Suppressor macrophage (primary cell): ENCODE measurements at regions not wholly inside any gene's neighbourhood (a gene's known extent, or its start where the extent isn't known, plus 50 kb on each side); places are given as distances from the start of the nearest gene placed in this dataset.
A peak's percentile ranks its signal among the peaks of the same experiment; 100 is the strongest.

Source experiments
- DNase-seq, 4 experiments: peaks; one replicate each; pipeline ENCODE4 v3.0.0-alpha.2; 2020 to 2022

DNA sequence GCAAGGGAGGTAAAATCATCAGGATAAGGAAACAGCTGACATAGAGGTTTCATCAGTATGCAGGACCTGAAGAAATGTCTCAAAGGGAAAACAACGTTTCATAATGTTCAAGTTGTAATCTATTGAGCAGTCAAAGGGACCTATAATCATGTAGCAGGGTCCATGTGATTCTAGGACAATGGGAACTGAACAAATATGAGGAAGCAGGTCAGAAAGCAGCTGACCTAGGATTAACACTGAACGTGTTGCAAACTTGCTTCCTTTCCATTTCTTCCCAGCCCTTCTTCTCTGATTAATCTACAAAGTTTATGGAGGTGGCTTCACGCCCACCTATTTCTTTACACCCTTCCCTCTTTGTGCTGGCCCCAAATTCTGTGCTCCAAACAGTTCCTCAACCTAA, 256.9 kb upstream of the AKR1E2 start:
- peak; percentile 31 to 81 (median 68) for DNase-seq

DNA sequence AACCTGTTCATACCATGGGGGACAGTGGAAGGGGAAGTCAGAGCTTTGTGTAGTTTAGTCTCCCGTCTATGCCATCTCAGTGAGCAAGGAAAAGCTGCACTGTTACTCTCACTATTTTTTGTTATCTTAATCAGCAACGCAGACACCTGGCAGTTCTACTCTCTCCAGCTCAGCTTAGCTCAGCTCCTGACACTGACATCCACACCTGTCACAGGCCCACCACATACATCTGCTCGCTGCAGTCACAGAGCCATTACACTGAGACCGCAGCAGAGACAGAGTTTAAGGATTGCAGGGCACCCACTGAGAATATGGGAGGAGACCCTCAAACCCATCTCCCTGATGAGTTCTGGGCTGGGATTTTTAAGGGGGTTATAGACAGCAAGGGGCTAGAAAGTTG, 257.3 kb upstream of the AKR1E2 start:
- DNase-seq, result no peak

DNA sequence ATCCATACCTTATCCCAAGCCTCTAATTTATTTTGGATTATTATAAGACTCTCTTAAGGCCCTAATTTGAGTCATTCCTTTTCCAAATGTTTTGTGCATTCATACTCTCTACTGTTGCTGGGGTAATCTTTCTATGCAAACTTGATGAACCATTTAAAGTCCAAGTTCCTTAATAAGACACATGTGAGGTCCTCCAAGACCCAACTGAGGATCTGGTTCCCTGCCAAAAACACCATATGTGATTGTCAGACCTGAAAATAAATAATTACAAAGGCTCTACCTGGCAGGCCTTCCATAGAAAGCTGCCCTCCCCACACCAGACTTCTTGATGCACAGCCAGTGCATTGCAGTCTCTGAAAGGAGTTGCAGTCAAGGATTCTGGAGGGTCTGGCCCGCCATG, 257.9 kb upstream of the AKR1E2 start:
- no peak for DNase-seq

DNA sequence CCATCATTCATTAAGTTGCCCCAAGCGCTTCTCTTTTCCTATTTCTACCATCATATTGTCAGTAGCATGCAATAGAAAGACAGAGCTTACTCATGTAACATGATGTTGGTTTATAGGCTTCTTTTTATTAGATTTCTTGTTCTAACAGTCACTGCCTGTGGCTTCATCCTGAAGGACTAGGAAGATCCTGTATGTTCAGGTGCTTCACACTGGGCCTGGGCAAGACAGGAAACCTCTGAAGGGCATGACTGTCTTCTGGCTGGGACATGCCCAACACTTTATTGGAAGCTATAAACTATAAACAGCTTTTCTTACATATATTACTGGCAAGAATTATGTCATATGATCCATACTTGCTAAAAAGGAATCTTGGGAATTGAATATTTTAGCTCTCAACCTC, 258.4 kb upstream of the AKR1E2 start:
- no peak for DNase-seq

DNA sequence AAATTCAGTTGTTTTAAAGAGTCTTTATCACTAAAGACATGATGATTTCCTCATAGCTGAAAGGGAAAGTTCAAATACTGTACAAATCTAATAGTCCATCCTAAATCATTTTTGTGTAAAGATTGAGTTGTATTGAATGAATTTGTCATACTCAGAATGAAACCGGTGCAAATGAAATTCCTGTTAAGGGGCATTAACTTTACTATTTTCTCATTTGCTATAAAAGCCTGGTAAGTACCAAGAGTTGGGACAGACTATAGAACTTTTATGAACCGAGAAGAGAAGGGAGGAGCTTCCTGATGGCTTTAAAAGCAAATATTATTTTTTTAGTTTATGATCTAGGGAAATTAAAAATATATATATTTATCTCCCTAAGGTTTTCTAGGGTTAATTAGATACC, 260.0 kb upstream of the AKR1E2 start:
- DNase-seq, result no peak

DNA sequence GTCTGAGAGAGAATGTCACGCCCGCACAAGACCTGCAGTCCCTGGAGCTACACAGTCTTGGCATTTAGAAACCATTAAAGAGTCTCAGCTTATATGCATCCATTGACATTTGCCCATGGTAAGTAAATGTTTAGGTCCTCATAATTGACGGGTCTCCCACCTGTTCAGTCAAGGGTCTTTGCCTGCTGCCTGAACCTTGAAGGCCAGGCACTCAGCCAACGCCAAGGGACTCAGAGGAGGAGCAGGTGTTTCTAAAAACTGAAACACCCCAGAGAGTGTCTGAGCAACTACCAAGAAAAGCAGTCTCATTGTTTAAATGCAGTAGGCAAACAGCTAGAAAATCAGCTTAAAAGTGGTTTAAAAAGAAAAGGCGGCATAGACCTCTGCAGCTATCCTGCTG, 264.7 kb upstream of the AKR1E2 start:
- DNase-seq, result no peak

DNA sequence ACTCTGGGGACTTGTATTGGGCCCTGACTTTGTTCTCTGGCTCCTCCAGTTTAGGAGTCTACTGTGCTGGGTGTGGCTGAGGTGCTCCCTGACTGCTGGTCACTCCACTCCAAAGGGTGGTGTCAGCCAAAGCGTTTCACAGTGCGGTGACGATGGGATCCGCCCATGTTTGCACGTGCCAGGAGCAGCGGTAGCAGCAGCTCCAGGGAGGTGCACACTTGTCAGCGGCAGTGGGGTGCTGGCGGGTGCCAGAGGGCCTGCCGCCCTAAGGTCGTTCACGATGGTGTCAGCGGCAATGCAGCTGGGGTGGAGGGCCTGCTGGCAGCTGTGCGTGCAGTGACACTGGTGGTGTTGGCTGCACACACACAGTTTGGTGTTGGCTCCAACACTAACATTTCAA, 268.5 kb upstream of the AKR1E2 start:
- no peak for DNase-seq

DNA sequence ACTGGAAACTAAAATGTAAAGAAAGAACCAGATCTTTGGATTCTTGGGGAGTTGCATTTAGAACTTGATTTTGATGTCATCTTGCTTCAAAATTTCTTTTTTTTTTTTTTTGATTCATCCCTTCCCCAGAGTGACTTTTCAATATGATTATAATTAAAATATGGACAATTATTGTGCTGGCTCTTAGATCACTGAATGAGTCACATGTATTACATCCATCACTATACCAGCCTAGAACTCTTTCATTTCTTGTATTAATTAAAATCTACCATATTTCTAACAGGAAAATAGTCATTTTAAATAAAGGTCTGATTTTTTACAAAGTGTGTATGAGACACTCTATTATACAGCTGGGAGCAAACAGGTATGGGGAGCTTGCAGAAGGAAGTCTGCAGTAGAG, 269.5 kb upstream of the AKR1E2 start:
- DNase-seq, result no peak

DNA sequence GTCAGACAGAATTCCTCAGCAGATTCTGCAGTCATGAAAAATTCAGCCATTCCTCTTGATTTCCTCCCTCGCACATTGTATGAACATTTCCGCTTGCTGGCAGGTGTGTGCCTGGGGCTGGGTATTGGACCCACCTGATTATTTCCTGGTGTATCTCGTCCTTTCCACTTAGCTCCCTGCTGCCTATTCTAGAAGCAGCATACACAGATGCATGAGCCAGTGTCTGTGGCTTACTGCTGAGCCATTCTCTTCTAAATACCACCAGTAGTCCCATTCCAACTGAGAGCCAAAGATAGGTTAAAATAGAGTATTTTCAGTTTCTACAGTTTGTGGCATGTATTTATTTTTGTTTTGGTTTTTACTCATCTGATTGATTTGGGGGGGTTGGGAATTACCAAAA, 270.1 kb upstream of the AKR1E2 start:
- DNase-seq, result no peak

DNA sequence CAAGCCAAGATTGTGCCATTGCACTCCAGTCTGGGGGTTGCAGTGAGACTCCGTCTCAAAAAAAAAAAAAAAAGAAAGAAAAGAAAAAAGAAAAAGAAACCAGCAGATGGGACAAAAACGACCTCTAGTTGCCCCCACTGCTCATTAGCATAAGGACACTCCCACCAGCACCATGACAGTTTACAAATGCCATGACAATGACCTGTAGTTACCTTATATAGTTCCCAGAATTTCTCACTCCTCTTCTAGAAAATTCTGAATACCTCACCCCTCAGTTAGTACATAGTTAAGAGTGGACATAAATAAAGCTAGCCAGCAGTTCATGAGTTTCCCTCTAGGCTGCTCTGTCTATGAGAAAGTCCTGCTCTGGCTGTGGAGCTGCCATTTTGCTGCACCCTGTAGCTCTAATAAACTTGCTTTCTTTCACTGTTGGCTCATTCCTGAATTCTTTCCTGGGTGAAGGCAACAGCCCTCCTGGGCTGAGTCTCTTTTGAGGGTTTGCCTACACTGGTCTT, 276.8 kb upstream of the AKR1E2 start:
- peak in 1 of 4 experiments; percentile 20 for DNase-seq

DNA sequence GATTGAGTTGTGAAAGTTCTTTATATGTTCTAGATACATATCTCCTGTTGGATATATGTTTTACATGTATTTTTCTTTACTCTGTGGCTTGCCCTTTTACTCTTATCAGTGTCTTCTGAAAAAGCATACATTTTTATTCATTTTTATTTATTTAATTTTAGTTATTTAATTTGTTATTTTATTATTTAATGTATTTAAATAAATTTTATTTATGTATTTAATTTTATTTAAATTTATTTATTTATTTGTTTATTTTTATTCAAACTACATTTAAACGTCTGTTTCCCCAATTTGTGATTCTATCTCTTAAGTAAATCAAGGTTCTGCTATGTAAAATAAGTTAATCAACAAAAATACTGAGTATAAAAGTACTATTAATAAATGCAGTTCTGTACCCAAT, 279.1 kb upstream of the AKR1E2 start:
- no peak for DNase-seq

DNA sequence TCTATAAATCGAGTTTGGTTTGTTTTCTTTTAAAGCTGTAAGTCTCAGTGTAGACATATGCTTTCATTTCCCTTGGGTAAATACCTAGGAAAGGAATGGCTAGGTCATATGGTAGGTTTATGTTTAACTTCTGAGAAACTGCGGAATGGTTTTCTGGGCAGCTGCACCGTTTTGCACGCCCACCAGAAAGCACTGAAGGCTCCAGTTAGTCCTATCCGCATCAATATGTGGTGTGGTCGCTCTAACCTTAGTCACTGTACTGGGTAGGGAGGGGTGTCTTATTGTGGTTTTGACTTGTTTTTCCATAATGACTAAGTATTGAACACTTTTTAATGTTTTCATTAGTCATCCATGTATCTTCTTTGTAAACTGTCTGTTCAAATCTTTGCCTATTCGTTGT, 279.5 kb upstream of the AKR1E2 start:
- no peak for DNase-seq

DNA sequence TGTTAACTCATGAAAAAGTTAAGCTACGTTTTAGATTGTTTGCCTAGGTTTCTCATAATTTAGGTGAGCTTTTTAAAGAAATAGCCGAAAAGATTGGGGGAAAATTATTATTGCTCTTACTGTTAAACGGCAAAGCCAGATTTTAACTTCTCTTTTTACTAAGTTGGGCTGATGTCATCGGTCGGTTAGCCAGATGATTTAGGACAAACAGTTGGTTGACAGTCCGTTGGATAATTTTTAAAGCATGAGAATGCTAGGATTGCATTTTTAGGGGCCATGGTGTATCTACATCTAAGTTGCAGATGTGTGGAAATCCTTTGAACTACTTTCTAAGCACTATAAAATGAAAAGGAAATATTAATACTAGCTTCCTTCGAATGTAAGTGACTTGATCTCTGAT, 280.9 kb upstream of the AKR1E2 start:
- peak; percentile 29 to 66 (median 44) for DNase-seq

DNA sequence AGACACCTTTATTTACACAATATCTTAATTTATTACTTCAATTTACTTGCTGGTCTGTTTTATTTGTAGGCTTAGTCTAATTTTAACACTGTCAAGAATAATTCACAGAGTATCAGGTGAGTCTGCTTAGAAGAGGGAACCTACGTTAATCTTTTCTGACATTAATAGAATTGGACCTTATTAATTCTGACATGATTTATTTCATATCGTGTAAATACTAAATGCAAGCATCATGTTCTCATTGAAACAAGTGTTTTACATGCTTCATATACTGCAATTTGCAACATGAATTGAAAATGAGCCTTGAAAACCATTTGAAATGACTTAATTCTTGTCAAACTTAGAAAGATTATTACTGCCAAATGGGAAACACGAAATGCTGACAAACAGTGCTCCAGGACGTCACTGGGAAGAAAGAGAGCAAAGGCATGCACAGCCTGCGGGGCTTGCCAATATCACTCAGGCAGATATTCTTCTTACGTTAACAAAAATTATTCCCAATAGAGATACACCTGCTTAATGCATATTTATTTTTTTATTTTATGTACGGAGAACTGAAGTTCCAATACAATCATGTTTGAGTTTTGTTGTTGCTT, 282.0 kb upstream of the AKR1E2 start:
- no peak for DNase-seq

DNA sequence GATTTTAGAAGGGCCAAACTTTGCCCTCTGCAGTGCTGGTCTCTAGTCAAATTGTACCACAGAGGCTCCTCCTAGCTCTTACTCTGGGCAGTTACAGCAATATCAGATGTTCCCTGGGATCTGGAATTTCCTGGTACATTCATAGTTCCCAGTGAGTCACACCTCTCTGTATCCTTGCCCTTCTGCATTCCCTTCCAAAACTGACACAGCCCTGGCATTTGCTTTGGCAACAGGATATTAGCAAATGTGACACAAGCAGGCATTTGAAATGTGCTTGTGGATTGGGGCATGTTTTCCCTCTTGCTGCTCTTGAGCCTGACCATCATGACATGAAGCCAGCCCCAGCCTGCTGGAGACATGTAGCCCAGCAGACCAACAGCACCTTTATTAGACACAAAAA, 284.7 kb upstream of the AKR1E2 start:
- DNase-seq, result no peak

DNA sequence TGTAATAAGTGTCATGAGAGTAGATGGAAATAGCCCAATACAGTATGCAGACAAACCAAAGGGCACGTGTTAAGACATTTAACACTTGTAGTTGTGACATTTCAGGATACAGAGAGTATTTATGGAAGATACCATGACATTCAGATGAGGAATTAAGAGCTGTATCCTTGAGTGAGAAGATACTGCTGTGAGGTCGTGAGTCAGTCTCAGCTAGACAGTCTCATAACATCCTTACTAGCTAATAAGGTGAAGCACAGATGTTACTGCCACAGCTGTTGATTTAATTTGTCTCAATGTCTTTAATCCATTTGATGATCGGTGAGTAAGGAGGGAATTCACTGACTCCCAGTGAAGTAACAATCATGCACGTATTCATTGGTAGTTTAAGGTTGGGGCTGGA, 288.0 kb upstream of the AKR1E2 start:
- DNase-seq, result no peak

DNA sequence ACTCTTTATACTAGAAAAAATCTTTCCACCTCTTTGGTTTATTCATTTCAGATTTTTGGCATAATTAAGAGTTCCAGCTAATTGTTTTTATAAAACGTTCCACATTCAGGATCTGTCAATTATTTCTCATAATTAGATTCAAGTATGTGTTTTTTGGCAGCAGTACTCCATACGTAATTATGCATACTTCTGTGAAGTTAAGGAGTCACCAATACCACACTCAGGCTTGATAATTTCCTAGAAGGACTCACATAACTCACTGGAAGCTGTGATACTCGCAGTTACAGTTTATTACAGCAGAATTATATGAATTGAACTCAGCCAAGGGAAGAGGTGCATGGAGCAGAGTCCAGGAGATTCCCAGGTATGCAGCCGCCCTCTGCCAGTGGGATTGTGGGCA, 290.5 kb upstream of the AKR1E2 start:
- no peak for DNase-seq

DNA sequence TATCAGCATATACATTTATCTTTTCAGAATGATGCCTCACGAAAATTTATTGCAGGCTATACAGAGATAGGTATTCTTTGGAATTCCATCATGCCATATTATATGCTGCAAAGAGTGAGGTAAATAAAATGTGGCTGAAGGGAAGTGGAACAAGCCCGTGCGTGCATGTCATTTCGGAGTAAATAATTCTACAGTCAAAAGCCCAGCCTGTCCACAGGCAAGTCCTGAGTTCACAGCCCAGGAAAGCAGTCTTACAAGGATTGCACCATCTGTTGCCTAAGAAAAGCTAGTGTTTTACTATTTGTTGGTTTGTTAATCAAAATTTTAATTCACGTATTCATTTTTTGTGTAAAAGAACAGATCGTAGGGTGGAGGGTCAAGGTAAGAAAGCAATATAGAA, 292.4 kb upstream of the AKR1E2 start:
- no peak for DNase-seq

DNA sequence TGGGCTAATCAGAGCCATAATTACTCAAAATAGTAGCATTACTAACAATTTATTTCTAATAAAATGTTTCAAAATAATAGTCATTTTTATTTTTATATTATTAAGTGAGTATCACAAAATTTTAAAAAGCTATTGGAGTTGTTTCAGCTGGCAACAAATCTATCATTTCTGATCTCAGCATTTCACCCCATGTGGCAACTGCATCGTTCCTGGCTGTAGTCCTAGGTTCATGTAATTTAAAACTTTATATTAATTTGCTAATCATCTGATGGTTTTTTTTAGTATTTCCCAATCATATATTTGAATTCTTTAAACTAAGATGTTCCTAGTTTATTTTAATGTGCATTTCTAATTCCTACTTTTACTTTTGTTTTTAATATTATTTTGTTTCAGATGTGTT, 293.0 kb upstream of the AKR1E2 start:
- DNase-seq, result no peak

DNA sequence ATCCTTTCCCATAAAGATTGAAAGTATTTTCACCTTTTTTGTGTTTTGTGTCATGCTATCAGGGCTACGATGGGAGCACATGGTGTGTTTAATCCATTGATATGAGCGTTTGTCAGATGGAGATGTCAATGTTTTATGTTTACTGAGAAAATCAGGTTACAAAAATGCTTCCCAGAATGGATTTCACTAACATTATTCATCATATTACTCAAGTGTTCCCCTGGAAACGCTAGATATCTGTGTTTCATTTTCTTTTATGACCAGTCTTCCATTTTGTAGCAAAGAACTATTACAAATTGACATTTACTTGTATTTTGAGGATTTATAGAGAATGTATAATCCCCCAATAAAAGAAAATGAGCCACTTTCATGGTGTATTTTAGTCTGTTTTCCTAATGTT, 293.5 kb upstream of the AKR1E2 start:
- no peak for DNase-seq

DNA sequence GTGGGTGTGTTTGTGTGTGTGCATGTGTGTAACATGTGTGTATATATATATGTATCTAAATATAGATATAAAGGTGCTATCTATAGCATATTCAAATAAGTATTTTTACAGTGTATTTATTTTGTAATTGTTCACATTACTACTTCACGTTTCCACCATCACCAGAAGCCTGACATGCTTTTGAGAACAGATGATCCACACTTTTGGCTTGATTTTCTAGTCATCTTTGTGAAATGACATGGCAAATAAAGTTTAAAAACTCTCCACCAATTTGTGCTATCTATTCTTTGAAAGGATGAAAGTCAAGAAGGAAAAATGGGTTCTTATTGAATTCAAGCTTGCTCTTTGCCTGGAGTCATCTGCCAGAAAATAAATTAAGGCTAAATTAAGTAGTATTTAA, 294.0 kb upstream of the AKR1E2 start:
- no peak for DNase-seq

DNA sequence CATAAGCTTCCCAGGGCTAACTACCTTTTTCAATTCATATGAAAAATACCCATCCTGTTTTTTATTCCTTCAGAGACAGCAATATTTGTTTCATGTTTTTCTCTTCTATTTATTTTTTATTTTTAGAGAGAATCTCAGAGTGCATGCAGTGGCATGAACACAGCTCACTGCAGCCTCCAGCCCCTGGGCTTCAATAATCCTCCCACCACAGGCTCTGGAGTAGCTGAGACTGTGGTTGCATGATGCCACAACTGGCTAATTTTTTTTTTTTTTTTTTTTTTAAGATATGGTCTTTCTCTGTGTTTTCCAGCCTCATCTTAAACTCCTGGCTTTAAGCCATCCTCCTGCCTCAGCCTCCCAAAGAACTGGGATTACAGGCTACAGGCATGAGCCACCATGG, 296.7 kb upstream of the AKR1E2 start:
- DNase-seq, result no peak

DNA sequence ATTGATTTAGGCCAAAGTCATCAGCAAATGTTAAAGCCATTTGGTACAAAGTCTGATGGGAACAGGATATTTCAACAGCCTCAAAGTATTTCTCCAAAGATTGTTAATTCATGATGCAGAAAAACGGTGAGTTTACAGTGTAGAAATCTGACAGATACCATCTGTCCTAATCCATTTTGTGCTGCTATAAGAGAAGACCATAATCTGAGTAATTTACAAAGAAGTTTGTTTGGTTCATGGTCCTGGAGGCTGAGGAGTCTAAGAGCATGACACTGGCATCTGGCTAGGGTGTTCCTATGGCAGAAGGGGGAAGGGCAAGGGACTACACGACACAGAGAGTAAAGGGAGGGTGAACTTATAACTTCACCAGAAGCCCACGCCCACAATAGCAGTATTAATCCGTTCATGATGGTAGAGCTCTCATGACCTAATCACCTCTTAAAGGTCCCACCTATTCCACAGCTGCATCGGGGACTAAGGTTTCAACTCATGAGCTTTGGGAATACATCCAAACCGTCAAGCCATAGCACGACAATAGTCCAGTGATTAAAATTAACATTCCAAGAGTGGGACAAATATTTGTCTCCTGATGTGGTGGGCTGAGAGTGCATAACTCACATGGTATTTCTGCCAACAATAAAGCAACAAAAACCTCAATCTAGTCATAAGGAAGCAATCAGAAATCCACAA, 298.6 kb upstream of the AKR1E2 start:
- DNase-seq, result no peak

DNA sequence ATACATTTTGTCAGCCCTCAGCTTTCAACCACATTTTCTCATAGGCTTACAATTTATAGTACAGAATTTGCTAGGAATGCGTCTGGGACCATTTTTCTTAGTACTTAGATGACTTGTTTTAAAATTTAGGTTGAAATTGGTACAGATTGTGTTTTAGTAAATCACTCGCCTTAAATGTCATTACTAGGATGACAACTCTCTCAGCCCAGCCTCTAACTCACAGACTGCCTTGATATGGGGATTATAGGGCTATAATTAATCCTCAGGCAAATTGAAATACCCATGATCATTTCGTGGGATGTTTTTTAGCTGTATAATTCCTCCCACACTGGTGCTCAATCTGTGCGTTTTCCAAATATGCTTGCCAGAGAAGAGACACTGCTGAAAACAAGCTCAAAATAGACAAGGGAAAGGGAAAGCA, 299.7 kb upstream of the AKR1E2 start:
- DNase-seq, result no peak

DNA sequence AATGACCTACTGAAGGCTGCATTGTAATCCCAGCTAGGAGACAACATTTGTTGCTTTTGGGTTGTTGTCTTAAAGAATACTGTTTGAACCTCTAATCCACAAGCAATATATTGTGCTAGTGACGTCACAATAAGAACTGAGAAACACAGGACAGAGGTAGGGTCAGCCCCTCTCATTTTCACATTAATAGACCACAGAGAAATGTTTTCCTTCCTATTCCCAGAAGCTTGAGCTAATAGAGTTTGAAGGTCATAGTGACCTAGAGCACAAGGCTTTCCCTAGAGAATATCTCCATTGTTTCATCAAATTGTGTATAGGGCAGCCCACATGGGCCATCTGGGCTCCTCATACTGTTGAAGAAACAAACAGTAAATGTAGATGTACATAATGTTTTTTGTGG, 300.9 kb upstream of the AKR1E2 start:
- DNase-seq, result no peak
